Jurkat, Clone E6-1 (cell line): ENCODE measurements at regions not wholly inside any gene's neighbourhood (a gene's known extent, or its start where the extent isn't known, plus 50 kb on each side); places are given as distances from the start of the nearest gene placed in this dataset.

ENCODE experiments used
- DNase-seq: peaks from one replicate; pipeline ENCODE4 v3.0.0-alpha.2; 2011; ENCODE audit warnings: low read depth, low spot score
- H3K4me3 ChIP-seq: 2 replicates; pipeline ENCODE4 v1.5.1; 2011; ENCODE audit warnings: mild to moderate bottlenecking, low read length, control low read depth, moderate library complexity

DNA sequence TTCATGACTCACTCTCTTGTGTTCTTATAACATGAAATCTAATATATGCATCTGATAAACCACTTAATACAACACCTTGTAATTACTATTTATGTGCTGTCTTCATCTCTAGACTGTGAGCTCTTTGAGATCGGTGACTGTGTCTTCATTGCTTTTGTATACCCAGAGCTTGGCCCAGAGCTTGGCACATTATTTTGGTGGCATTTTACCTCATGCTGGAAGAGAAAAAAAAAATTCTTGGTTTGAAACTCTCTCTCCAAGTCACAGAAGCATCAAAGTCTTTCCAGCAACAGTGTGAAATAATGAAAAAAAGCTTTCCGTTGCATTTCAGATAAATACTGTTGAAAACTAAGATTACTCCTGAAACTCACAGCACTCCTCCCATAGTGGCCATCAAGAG, 451.6 kb downstream of the NUF2 start:
- no peak for DNase-seq
- no peak overlapping the region for H3K4me3 ChIP-seq

- no peak overlapping the region for H3K4me3 ChIP-seq
- no peak for DNase-seq
Observed at GRCh38 chr1:163774401-163774945, 452.7 kb downstream of the NUF2 start.

GRCh38 chr1:163774978-163775620, 453.3 kb downstream of the NUF2 start:
- DNase-seq: no peak
- H3K4me3 ChIP-seq: no peak overlapping the region

DNA sequence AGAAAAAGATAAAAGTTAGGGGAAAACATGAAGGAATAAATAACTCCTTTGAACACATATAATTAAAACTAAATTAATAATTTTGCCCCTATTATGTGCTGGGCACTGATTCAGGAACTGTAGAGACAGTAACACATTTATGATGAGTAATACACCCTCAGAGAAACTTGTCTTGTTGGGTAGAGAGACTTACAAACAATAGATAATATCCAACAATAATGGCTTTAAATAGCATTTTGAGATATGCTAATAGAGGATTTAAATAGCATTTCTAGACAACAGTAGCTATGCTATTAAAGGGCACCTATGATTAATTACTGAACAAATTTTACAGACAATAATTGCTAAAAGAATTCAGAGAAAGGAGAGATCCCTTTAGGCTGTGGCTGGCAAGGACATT, 455.5 kb downstream of the NUF2 start:
- no peak overlapping the region for H3K4me3 ChIP-seq
- DNase-seq: no peak

GRCh38 chr1:163781146-163781545, 459.4 kb downstream of the NUF2 start:
- DNase-seq: no peak
- no peak overlapping the region for H3K4me3 ChIP-seq

- H3K4me3 ChIP-seq: no peak overlapping the region
- no peak for DNase-seq
Observed at GRCh38 chr1:163785868-163786405, 464.2 kb downstream of the NUF2 start.

- no peak for DNase-seq
Observed at GRCh38 chr1:163789911-163790310, 468.2 kb downstream of the NUF2 start.

GRCh38 chr1:163794551-163794950, 472.8 kb downstream of the NUF2 start:
- no peak overlapping the region for H3K4me3 ChIP-seq
- DNase-seq: no peak

More at GRCh38 chr1:163789911-163790310, 468.2 kb downstream of the NUF2 start:
- H3K4me3 ChIP-seq: no peak overlapping the region

GRCh38 chr1:163796394-163796821, 474.7 kb downstream of the NUF2 start:
- no peak for DNase-seq
- no peak overlapping the region for H3K4me3 ChIP-seq

- no peak overlapping the region for H3K4me3 ChIP-seq
- DNase-seq: no peak
Observed at GRCh38 chr1:163797816-163798215, 476.1 kb downstream of the NUF2 start.

- DNase-seq: no peak
- no peak overlapping the region for H3K4me3 ChIP-seq
Observed at GRCh38 chr1:163799190-163799805, 477.5 kb downstream of the NUF2 start.

- H3K4me3 ChIP-seq: no peak overlapping the region
- DNase-seq: no peak
Observed at GRCh38 chr1:163807331-163808049, 485.7 kb downstream of the NUF2 start.

GRCh38 chr1:163813251-163813650, 491.5 kb downstream of the NUF2 start:
- H3K4me3 ChIP-seq: no peak overlapping the region
- DNase-seq: no peak

- no peak for DNase-seq
- H3K4me3 ChIP-seq: no peak overlapping the region
Observed at GRCh38 chr1:163820226-163820625, 498.5 kb downstream of the NUF2 start.

- no peak overlapping the region for H3K4me3 ChIP-seq
- DNase-seq: no peak
Observed at GRCh38 chr1:163820766-163821165, 499.0 kb downstream of the NUF2 start.

- no peak overlapping the region for H3K4me3 ChIP-seq
- DNase-seq: no peak
Observed at GRCh38 chr1:163821679-163822078, 499.9 kb downstream of the NUF2 start.

- H3K4me3 ChIP-seq: no peak overlapping the region
- no peak for DNase-seq
Observed at GRCh38 chr1:163823017-163823416, 501.3 kb downstream of the NUF2 start.

- no peak for DNase-seq
- no peak overlapping the region for H3K4me3 ChIP-seq
Observed at GRCh38 chr1:163824006-163824405, 502.3 kb downstream of the NUF2 start.

DNA sequence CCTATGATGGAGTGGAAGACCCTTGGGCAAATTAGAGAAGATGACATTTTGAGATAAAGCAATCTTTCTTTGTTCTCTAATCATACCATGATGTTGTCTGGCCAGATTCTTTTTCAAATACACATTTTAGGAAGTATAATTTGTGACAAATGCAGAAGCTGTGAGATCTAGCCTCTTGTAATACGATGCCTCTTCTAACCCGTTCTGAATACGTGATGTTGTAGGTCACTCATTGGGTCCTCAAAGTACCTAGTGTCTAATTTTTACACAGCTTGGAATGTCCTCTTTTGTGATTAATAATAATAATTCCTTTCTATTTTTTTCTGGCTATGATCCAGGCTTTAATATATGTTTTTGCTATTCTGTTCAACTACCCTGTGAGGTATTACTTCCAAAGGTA, 502.7 kb downstream of the NUF2 start:
- H3K4me3 ChIP-seq: no peak overlapping the region
- no peak for DNase-seq

DNA sequence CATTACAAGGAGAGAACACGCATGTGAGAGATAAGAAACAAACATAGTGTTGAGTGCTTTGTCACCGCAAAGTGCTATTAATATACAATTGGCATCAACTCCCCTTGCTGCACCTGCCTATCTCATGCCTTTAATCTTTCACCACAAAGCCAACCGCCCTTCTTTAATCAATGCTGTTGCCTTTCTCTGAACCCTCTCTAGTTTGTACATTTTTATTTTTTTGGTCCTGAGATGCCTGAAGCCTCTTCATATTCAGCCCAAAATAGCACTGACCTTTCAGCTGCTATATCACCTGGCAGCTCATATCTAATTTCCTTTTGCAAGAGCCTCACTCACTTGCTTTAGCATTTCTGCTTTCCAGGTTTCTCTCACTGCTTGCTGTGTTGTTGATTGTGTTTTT, 504.7 kb downstream of the NUF2 start:
- peak; percentile 90 for DNase-seq
- 0 out of 2 replicates have a peak overlapping the region, but pooled peaks have one; percentile 5 for H3K4me3 ChIP-seq
